22Rv1 (cell line): ENCODE measurements at regions not wholly inside any gene's neighbourhood (a gene's known extent, or its start where the extent isn't known, plus 50 kb on each side); places are given as distances from the start of the nearest gene placed in this dataset.

Experiments
- H3K27ac ChIP-seq: fragments of 450-650 bp; 2 replicates; pipeline ENCODE4 v1.5.1; 2017
- ZFX ChIP-seq: fragments of 450-650 bp; IDR thresholded peaks from 2 replicates; pipeline ENCODE4 v1.6.1; 2017; ENCODE audit warnings: antibody characterized with exemption, borderline replicate concordance
- TF ChIP-seq, protein P1 (sequence below): fragments of 450-650 bp; IDR thresholded peaks from 2 replicates; pipeline ENCODE4 v1.5.1; 2017; ENCODE audit warnings: mild to moderate bottlenecking

- TF ChIP-seq ZFX = no peak
- TF ChIP-seq, protein P1, sequence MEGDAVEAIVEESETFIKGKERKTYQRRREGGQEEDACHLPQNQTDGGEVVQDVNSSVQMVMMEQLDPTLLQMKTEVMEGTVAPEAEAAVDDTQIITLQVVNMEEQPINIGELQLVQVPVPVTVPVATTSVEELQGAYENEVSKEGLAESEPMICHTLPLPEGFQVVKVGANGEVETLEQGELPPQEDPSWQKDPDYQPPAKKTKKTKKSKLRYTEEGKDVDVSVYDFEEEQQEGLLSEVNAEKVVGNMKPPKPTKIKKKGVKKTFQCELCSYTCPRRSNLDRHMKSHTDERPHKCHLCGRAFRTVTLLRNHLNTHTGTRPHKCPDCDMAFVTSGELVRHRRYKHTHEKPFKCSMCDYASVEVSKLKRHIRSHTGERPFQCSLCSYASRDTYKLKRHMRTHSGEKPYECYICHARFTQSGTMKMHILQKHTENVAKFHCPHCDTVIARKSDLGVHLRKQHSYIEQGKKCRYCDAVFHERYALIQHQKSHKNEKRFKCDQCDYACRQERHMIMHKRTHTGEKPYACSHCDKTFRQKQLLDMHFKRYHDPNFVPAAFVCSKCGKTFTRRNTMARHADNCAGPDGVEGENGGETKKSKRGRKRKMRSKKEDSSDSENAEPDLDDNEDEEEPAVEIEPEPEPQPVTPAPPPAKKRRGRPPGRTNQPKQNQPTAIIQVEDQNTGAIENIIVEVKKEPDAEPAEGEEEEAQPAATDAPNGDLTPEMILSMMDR = no peak
- no peak overlapping the region for H3K27ac ChIP-seq
Observed at GRCh38 chrX:116276261-116276660, 105.7 kb downstream of the AGTR2 start.

GRCh38 chrX:116277351-116278225 lies 107.0 kb downstream of the AGTR2 start:
- H3K27ac ChIP-seq = no peak overlapping the region
- TF ChIP-seq, protein P1 = no peak
- TF ChIP-seq ZFX = no peak

DNA sequence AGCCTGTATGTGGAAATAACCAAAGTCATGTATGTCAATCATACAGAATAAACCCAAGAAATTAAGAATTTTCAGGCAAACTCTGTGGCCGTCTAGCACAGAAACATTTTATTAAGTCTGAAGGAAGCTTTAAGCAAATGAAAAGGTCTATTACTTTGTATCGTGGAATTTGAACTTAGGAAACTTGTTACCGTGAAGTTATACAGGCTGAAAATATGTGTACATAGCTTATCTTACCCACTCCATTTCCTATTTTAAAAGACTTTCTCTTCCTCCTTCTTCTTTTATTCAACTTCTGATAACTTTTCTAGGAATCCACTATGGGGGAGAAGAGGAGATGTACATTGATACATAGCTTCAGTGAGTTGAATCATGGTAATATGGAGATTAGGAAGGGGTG lies 108.3 kb downstream of the AGTR2 start:
- no peak overlapping the region for H3K27ac ChIP-seq
- TF ChIP-seq, protein P1 = no peak

GRCh38 chrX:116281106-116281505 lies 110.6 kb downstream of the AGTR2 start:
- no peak overlapping the region for H3K27ac ChIP-seq
- TF ChIP-seq, protein P1 = no peak
- TF ChIP-seq ZFX = no peak

DNA sequence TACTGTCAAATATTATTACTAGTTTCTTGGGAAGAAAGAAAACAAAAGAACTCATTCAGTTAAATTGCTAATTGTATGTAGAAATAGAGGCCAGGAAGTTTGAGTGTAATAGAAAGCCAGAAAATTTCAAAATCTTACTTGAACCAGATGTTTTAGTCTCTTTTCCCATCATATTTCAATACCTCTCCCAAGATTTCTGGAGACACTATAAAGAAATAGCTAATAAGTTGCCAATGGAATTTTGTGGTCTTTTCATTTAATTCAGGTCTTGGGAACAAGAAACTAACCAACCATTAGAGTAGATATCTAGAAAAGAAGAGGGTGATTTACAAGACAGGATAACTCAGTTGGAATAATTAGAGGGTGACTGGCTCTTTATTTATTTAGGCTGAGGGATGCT lies 112.2 kb downstream of the AGTR2 start:
- TF ChIP-seq, protein P1 = no peak
- TF ChIP-seq ZFX = no peak
- no peak overlapping the region for H3K27ac ChIP-seq

GRCh38 chrX:116284400-116284799 lies 113.9 kb downstream of the AGTR2 start:
- H3K27ac ChIP-seq = no peak overlapping the region
- no peak for TF ChIP-seq ZFX
- TF ChIP-seq, protein P1 = no peak

DNA sequence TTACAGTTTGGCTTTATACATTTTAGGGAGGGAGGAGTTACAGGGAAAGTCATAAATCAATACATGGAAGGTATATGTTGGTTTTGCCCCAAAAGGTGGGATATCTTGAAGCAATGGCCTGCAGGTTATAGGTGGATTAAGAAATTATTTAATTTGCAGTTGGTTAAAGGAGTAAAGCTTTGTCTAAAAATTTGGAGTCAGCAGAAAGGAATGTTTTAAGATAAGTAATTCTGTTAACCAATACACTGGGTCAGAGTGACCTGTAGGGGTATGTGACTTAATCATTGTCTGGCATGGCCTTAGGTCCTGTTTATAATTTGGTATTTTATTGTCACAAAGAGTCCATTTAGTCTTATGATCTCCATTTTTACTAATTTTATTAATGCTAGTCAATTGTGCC lies 115.0 kb downstream of the AGTR2 start:
- TF ChIP-seq, protein P1 = no peak
- TF ChIP-seq ZFX = no peak
- no peak overlapping the region for H3K27ac ChIP-seq
